ENCODE measurements at regions not wholly inside any gene's neighbourhood (a gene's known extent, or its start where the extent isn't known, plus 50 kb on each side); places are given as distances from the start of the nearest gene placed in this dataset.

GRCh38 chr18:55732227-55733106 lies 144.5 kb upstream of the TCF4 start (continued):
- TF ChIP-seq, protein P1, sequence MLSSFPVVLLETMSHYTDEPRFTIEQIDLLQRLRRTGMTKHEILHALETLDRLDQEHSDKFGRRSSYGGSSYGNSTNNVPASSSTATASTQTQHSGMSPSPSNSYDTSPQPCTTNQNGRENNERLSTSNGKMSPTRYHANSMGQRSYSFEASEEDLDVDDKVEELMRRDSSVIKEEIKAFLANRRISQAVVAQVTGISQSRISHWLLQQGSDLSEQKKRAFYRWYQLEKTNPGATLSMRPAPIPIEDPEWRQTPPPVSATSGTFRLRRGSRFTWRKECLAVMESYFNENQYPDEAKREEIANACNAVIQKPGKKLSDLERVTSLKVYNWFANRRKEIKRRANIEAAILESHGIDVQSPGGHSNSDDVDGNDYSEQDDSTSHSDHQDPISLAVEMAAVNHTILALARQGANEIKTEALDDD (IDR thresholded peaks at IDR 0.05) = peak; percentile 56; the same call in 1 of the 2 replicates
- TF ChIP-seq FOXP1 (CRISPR knock-in tag; IDR thresholded peaks at IDR 0.05) (no peak), ZNF395 (CRISPR knock-in tag; IDR thresholded peaks at IDR 0.05) (0 out of 2 replicates have a peak, but pooled peaks have one; percentile 41), ZNF217 (CRISPR knock-in tag; IDR thresholded peaks at IDR 0.05) (no peak), BRD9 (IDR thresholded peaks at IDR 0.05; ENCODE audit: low read depth, partially characterized antibody) (peak; percentile 6), ELF1 (tag; IDR thresholded peaks at IDR 0.05) (no peak), HDAC1 (IDR thresholded peaks at IDR 0.05) (peak in 1 of 2 experiments; percentile 72; a peak in 2 of 4 replicates), E2F3 (CRISPR knock-in tag; IDR thresholded peaks at IDR 0.05) (no peak), FOXK1 (CRISPR knock-in tag; IDR thresholded peaks at IDR 0.05; ENCODE audit: borderline replicate concordance) (no peak), GABPA (tag; conservative IDR thresholded peaks at IDR 0.05; ENCODE audit: low read depth) (no peak; the same call in 1 of the 2 replicates), BCOR (IDR thresholded peaks at IDR 0.05) (0 out of 2 replicates have a peak, but pooled peaks have one; percentile 27), ARID3A (IDR thresholded peaks at IDR 0.05; ENCODE audit: borderline replicate concordance, low read depth, low read length) (peak; percentile 52; the same call in 1 of the 2 replicates), FOXM1 (IDR thresholded peaks at IDR 0.05; ENCODE audit: low read depth) (peak; percentile 68), FOXM1 (CRISPR knock-in tag; IDR thresholded peaks at IDR 0.05; ENCODE audit: low read depth) (no peak), FOS (IDR thresholded peaks at IDR 0.05; ENCODE audit: extremely low read depth, insufficient read length) (peak; percentile 20), POLR2H (tag; IDR thresholded peaks at IDR 0.05; ENCODE audit: low read depth) (peak; percentile 43; the same call in 1 of the 2 replicates), ARNT (IDR thresholded peaks at IDR 0.05) (peak; percentile 75 to 80; a peak in 3 of 4 replicates), NCOA1 (IDR thresholded peaks at IDR 0.05; ENCODE audit: low read depth) (peak; percentile 69)
- TF ChIP-seq, protein P2, sequence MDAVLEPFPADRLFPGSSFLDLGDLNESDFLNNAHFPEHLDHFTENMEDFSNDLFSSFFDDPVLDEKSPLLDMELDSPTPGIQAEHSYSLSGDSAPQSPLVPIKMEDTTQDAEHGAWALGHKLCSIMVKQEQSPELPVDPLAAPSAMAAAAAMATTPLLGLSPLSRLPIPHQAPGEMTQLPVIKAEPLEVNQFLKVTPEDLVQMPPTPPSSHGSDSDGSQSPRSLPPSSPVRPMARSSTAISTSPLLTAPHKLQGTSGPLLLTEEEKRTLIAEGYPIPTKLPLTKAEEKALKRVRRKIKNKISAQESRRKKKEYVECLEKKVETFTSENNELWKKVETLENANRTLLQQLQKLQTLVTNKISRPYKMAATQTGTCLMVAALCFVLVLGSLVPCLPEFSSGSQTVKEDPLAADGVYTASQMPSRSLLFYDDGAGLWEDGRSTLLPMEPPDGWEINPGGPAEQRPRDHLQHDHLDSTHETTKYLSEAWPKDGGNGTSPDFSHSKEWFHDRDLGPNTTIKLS (IDR thresholded peaks at IDR 0.05; ENCODE audit: borderline replicate concordance, low read depth) = no peak
